Transverse colon (tissue), 3 donors: ENCODE measurements at regions not wholly inside any gene's neighbourhood (a gene's known extent, or its start where the extent isn't known, plus 50 kb on each side); places are given as distances from the start of the nearest gene placed in this dataset.
"Not testable (repeated sequence)": the region's sequence is repeated elsewhere in the genome, so short reads cannot be mapped to it uniquely, and the experiment has no call there.

Experiments used
- EP300 ChIP-seq: sonication (generic); formaldehyde crosslinking; IDR thresholded peaks from one replicate; pipeline ENCODE4 v1.6.1; 2017; ENCODE audit warnings: antibody characterized with exemption, low read depth
- TF ChIP-seq, protein P1 (sequence below), 5 experiments: fragments of 200-600 bp in 3 of 5; fragments of 450-650 bp in 2 of 5; sonication (generic) in 3 of 5; IDR thresholded peaks; 1 replicate in 2 of 5; 2 replicates in 3 of 5; pipeline ENCODE4 v1.5.1; 2016 to 2017; ENCODE audit warnings: antibody characterized with exemption in 5 of 5, inconsistent platforms in 3 of 5, mild to moderate bottlenecking in 2 of 5, moderate library complexity in 1 of 5

DNA sequence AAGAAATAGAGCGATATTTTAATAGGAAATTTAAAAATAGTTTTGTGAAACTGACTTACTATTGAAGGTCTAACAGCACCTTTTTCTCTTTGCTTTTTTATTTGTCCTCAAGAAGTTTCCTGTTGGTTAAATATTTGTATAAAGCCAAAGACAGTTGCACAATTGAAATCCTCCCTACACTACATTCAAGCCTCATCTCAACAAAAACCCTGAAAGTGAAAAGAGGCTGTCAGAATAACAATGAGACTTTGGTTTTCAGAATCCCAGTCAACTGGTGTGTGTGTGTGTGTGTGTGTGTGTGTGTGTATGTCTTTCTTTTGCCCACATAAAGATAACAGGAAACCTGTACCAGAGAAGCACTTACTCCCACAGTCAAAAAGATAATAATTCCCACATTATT, 313.6 kb upstream of the FRG1 start:
- TF ChIP-seq EP300, result not testable (repeated sequence)
- TF ChIP-seq, protein P1, sequence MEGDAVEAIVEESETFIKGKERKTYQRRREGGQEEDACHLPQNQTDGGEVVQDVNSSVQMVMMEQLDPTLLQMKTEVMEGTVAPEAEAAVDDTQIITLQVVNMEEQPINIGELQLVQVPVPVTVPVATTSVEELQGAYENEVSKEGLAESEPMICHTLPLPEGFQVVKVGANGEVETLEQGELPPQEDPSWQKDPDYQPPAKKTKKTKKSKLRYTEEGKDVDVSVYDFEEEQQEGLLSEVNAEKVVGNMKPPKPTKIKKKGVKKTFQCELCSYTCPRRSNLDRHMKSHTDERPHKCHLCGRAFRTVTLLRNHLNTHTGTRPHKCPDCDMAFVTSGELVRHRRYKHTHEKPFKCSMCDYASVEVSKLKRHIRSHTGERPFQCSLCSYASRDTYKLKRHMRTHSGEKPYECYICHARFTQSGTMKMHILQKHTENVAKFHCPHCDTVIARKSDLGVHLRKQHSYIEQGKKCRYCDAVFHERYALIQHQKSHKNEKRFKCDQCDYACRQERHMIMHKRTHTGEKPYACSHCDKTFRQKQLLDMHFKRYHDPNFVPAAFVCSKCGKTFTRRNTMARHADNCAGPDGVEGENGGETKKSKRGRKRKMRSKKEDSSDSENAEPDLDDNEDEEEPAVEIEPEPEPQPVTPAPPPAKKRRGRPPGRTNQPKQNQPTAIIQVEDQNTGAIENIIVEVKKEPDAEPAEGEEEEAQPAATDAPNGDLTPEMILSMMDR (IDR thresholded peaks at IDR 0.05), result not testable (repeated sequence)
